ENCODE measurements at regions not wholly inside any gene's neighbourhood (a gene's known extent, or its start where the extent isn't known, plus 50 kb on each side); places are given as distances from the start of the nearest gene placed in this dataset.
"Not testable (repeated sequence)": the region's sequence is repeated elsewhere in the genome, so short reads cannot be mapped to it uniquely, and the experiment has no call there.

- H3K14ac ChIP-seq (ENCODE audit: low read length in 2 of 2); H2BK15ac ChIP-seq (ENCODE audit: low read depth, poor library complexity, severe bottlenecking); H3K23ac ChIP-seq (ENCODE audit: low read length in 2 of 2); H2AFZ ChIP-seq (ENCODE audit: low read depth, low read length); H3K9ac ChIP-seq (ENCODE audit: low read length); H4K8ac ChIP-seq (ENCODE audit: low read length); H3K79me1 ChIP-seq (replicated peaks; ENCODE audit: low read length, poor library complexity, severe bottlenecking); H3K4ac ChIP-seq (ENCODE audit: low read depth in 1 of 2, low read length in 2 of 2); DNase-seq; H3K27ac ChIP-seq (ENCODE audit: low read length, poor library complexity, severe bottlenecking); H3K9me3 ChIP-seq (ENCODE audit: control insufficient read depth, low read length); H3K18ac ChIP-seq (ENCODE audit: low read depth in 1 of 2, low read length in 2 of 2); H2BK120ac ChIP-seq (ENCODE audit: low read depth, low read length); H3K4me1 ChIP-seq (ENCODE audit: control insufficient read depth, insufficient read depth, low read depth, low read length); H3K4me2 ChIP-seq (ENCODE audit: low read length, poor library complexity, severe bottlenecking); H4K91ac ChIP-seq (ENCODE audit: low read length); H3K4me3 ChIP-seq (ENCODE audit: insufficient read depth in 1 of 2, low read depth in 1 of 2, low read length in 2 of 2); H2BK12ac ChIP-seq (ENCODE audit: low read length in 2 of 2); H2AK5ac ChIP-seq (ENCODE audit: low read length, severe bottlenecking); H3K36me3 ChIP-seq (ENCODE audit: control insufficient read depth in 1 of 2, insufficient read depth in 2 of 2, low read depth in 1 of 2, low read length in 2 of 2); H2BK5ac ChIP-seq (ENCODE audit: low read depth, low read length, poor library complexity, severe bottlenecking): not testable (repeated sequence)
- peaks cover 0 to 12% of the 10 kb centered on the region in 2 experiments for H3K27me3 ChIP-seq (ENCODE audit: control insufficient read depth in 1 of 2, insufficient read depth in 1 of 2, low read length in 2 of 2)
- WGBS = 96% methylated on average over 2 of the region's 4 CpGs
These were observed 77.5 kb upstream of the RGPD5 start for GRCh38 chr2:109716596-109716995.

GRCh38 chr2:109718139-109718538, 76.0 kb upstream of the RGPD5 start:
- no peak overlapping the region for H3K27ac ChIP-seq (ENCODE audit: low read length, poor library complexity, severe bottlenecking)
- H3K14ac ChIP-seq (ENCODE audit: low read length in 2 of 2) = no peak overlapping the region
- peaks cover 3 to 21% of the 10 kb centered on the region in 2 experiments for H3K27me3 ChIP-seq (ENCODE audit: control insufficient read depth in 1 of 2, insufficient read depth in 1 of 2, low read length in 2 of 2)
- H3K23ac ChIP-seq (ENCODE audit: low read length in 2 of 2) = no peak overlapping the region
- no peak overlapping the region for H2AK5ac ChIP-seq (ENCODE audit: low read length, severe bottlenecking)
- no peak overlapping the region for H2AFZ ChIP-seq (ENCODE audit: low read depth, low read length)
- no peak overlapping the region for H2BK120ac ChIP-seq (ENCODE audit: low read depth, low read length)
- H4K8ac ChIP-seq (ENCODE audit: low read length) = no peak overlapping the region
- H3K9ac ChIP-seq (ENCODE audit: low read length) = no peak overlapping the region
- H3K36me3 ChIP-seq (ENCODE audit: control insufficient read depth in 1 of 2, insufficient read depth in 2 of 2, low read depth in 1 of 2, low read length in 2 of 2) = no peaks in the 10 kb centered on the region
- 100% methylated on average over 1 of the region's 2 CpGs for WGBS
- H4K91ac ChIP-seq (ENCODE audit: low read length) = no peak overlapping the region
- H3K4me2 ChIP-seq (ENCODE audit: low read length, poor library complexity, severe bottlenecking) = no peak overlapping the region
- DNase-seq = no peak
- no peak overlapping the region for H2BK12ac ChIP-seq (ENCODE audit: low read length in 2 of 2)
- H3K4ac ChIP-seq (ENCODE audit: low read depth in 1 of 2, low read length in 2 of 2) = no peak overlapping the region
- H2BK5ac ChIP-seq (ENCODE audit: low read depth, low read length, poor library complexity, severe bottlenecking) = no peak overlapping the region
- H3K79me1 ChIP-seq (replicated peaks; ENCODE audit: low read length, poor library complexity, severe bottlenecking) = no peaks in the 10 kb centered on the region
- H3K9me3 ChIP-seq (ENCODE audit: control insufficient read depth, low read length) = no peaks in the 10 kb centered on the region
- H3K4me3 ChIP-seq (ENCODE audit: insufficient read depth in 1 of 2, low read depth in 1 of 2, low read length in 2 of 2) = no peak overlapping the region
- H3K4me1 ChIP-seq (ENCODE audit: control insufficient read depth, insufficient read depth, low read depth, low read length) = no peaks in the 10 kb centered on the region
- no peak overlapping the region for H2BK15ac ChIP-seq (ENCODE audit: low read depth, poor library complexity, severe bottlenecking)
- H3K18ac ChIP-seq (ENCODE audit: low read depth in 1 of 2, low read length in 2 of 2) = no peak overlapping the region

DNA sequence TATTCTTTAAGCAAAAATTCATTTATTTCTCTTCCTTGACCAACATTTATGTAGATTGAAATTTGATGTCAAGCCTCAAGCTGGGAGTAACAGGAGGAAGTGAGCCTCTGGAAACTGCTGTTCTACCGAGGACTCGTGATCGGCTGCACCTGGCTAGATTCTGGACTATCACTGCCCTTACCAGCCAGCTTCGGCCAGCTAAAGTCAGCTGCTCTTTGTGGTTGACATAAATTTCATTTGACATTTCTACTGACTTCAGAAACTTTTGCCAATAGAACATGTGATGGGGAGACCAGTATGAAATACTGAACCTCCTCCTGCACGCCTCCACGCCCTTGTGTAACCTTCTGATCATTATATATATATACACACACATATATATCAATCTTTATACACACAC, 74.2 kb upstream of the RGPD5 start:
- no peaks in the 10 kb centered on the region for H3K36me3 ChIP-seq (ENCODE audit: control insufficient read depth in 1 of 2, insufficient read depth in 2 of 2, low read depth in 1 of 2, low read length in 2 of 2)
- DNase-seq = no peak
- no peaks in the 10 kb centered on the region for H3K79me1 ChIP-seq (replicated peaks; ENCODE audit: low read length, poor library complexity, severe bottlenecking)
- H2BK5ac ChIP-seq (ENCODE audit: low read depth, low read length, poor library complexity, severe bottlenecking) = no peak overlapping the region
- no peak overlapping the region for H3K14ac ChIP-seq (ENCODE audit: low read length in 2 of 2)
- peaks cover 7 to 24% of the 10 kb centered on the region in 2 experiments for H3K27me3 ChIP-seq (ENCODE audit: control insufficient read depth in 1 of 2, insufficient read depth in 1 of 2, low read length in 2 of 2)
- no peak overlapping the region for H2BK15ac ChIP-seq (ENCODE audit: low read depth, poor library complexity, severe bottlenecking)
- no peak overlapping the region for H2BK120ac ChIP-seq (ENCODE audit: low read depth, low read length)
- H3K4me1 ChIP-seq (ENCODE audit: control insufficient read depth, insufficient read depth, low read depth, low read length) = no peaks in the 10 kb centered on the region
- no peak overlapping the region for H2BK12ac ChIP-seq (ENCODE audit: low read length in 2 of 2)
- H2AFZ ChIP-seq (ENCODE audit: low read depth, low read length) = no peak overlapping the region
- H3K23ac ChIP-seq (ENCODE audit: low read length in 2 of 2) = no peak overlapping the region
- H3K27ac ChIP-seq (ENCODE audit: low read length, poor library complexity, severe bottlenecking) = no peak overlapping the region
- no peak overlapping the region for H3K4ac ChIP-seq (ENCODE audit: low read depth in 1 of 2, low read length in 2 of 2)
- 86% methylated on average over 6 of the region's 6 CpGs for WGBS
- no peak overlapping the region for H4K8ac ChIP-seq (ENCODE audit: low read length)
- no peak overlapping the region for H4K91ac ChIP-seq (ENCODE audit: low read length)
- no peak overlapping the region for H2AK5ac ChIP-seq (ENCODE audit: low read length, severe bottlenecking)
- no peak overlapping the region for H3K18ac ChIP-seq (ENCODE audit: low read depth in 1 of 2, low read length in 2 of 2)
- no peak overlapping the region for H3K4me2 ChIP-seq (ENCODE audit: low read length, poor library complexity, severe bottlenecking)
- H3K4me3 ChIP-seq (ENCODE audit: insufficient read depth in 1 of 2, low read depth in 1 of 2, low read length in 2 of 2) = no peak overlapping the region
- H3K9me3 ChIP-seq (ENCODE audit: control insufficient read depth, low read length) = no peaks in the 10 kb centered on the region
- H3K9ac ChIP-seq (ENCODE audit: low read length) = no peak overlapping the region

- no peak overlapping the region for H3K4me3 ChIP-seq (ENCODE audit: insufficient read depth in 1 of 2, low read depth in 1 of 2, low read length in 2 of 2)
- H3K79me1 ChIP-seq (replicated peaks; ENCODE audit: low read length, poor library complexity, severe bottlenecking) = no peaks in the 10 kb centered on the region
- no peak overlapping the region for H3K23ac ChIP-seq (ENCODE audit: low read length in 2 of 2)
- H2BK120ac ChIP-seq (ENCODE audit: low read depth, low read length) = no peak overlapping the region
- no peak overlapping the region for H2AK5ac ChIP-seq (ENCODE audit: low read length, severe bottlenecking)
- no peak overlapping the region for H2BK5ac ChIP-seq (ENCODE audit: low read depth, low read length, poor library complexity, severe bottlenecking)
- H3K4ac ChIP-seq (ENCODE audit: low read depth in 1 of 2, low read length in 2 of 2) = no peak overlapping the region
- no peak overlapping the region for H3K9ac ChIP-seq (ENCODE audit: low read length)
- H3K4me1 ChIP-seq (ENCODE audit: control insufficient read depth, insufficient read depth, low read depth, low read length) = no peaks in the 10 kb centered on the region
- no peaks in the 10 kb centered on the region for H3K36me3 ChIP-seq (ENCODE audit: control insufficient read depth in 1 of 2, insufficient read depth in 2 of 2, low read depth in 1 of 2, low read length in 2 of 2)
- H4K91ac ChIP-seq (ENCODE audit: low read length) = no peak overlapping the region
- H3K9me3 ChIP-seq (ENCODE audit: control insufficient read depth, low read length) = no peaks in the 10 kb centered on the region
- no peak overlapping the region for H2BK12ac ChIP-seq (ENCODE audit: low read length in 2 of 2)
- no peak overlapping the region for H3K18ac ChIP-seq (ENCODE audit: low read depth in 1 of 2, low read length in 2 of 2)
- H4K8ac ChIP-seq (ENCODE audit: low read length) = no peak overlapping the region
- H3K4me2 ChIP-seq (ENCODE audit: low read length, poor library complexity, severe bottlenecking) = no peak overlapping the region
- H2BK15ac ChIP-seq (ENCODE audit: low read depth, poor library complexity, severe bottlenecking) = no peak overlapping the region
- no peak overlapping the region for H3K14ac ChIP-seq (ENCODE audit: low read length in 2 of 2)
- H3K27ac ChIP-seq (ENCODE audit: low read length, poor library complexity, severe bottlenecking) = no peak overlapping the region
- no peak for DNase-seq
- WGBS = 75% methylated on average over 2 of the region's 3 CpGs
- no peak overlapping the region for H2AFZ ChIP-seq (ENCODE audit: low read depth, low read length)
- H3K27me3 ChIP-seq (ENCODE audit: control insufficient read depth in 1 of 2, insufficient read depth in 1 of 2, low read length in 2 of 2) = peaks cover 12 to 24% of the 10 kb centered on the region in 2 experiments
These were observed 73.6 kb upstream of the RGPD5 start for GRCh38 chr2:109720380-109721106.
